Astrocyte of the cerebellum (primary cell): ENCODE measurements at regions not wholly inside any gene's neighbourhood (a gene's known extent, or its start where the extent isn't known, plus 50 kb on each side); places are given as distances from the start of the nearest gene placed in this dataset.
"Not testable (repeated sequence)": the region's sequence is repeated elsewhere in the genome, so short reads cannot be mapped to it uniquely, and the experiment has no call there.

Experiments used
- DNase-seq: peaks from one replicate; pipeline ENCODE4 v3.0.0-alpha.2; 2011; ENCODE audit warnings: low read depth
- H3K4me3 ChIP-seq: 2 replicates; pipeline ENCODE4 v1.5.1; 2011; ENCODE audit warnings: mild to moderate bottlenecking, low read depth, low read length, moderate library complexity
- in situ Hi-C: cut with HindIII; loops from 2 replicates; pipeline ENCODE4 v1.10.0; 2017; ENCODE audit warnings: low sequenced_read_pairs
- TF ChIP-seq, protein P1 (sequence below): IDR thresholded peaks from 2 replicates; pipeline ENCODE4 v1.5.1; 2012; ENCODE audit warnings: low read length, low read depth, moderate library complexity, mild to moderate bottlenecking; ENCODE audit errors: missing control alignments

DNA sequence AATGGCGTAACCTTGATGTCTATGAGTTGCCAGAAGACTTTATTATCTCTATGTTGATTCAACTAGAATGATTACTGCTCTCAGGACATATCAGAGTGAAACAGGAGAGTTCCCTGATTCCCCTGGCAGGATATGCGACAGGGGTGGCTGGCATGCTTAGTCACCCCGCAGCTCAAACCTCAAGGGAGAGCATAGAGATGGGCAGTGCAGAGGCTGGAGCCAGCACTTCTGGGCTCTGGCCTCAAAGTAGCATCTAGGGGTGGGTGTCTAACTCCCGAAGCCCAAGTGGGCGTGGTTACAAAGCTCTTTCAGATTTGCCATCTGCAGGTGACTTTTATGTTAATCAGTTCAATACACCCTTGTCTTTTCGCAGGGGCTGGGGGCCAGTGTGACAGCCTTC lies 391.6 kb downstream of the ADCYAP1 start:
- TF ChIP-seq, protein P1, sequence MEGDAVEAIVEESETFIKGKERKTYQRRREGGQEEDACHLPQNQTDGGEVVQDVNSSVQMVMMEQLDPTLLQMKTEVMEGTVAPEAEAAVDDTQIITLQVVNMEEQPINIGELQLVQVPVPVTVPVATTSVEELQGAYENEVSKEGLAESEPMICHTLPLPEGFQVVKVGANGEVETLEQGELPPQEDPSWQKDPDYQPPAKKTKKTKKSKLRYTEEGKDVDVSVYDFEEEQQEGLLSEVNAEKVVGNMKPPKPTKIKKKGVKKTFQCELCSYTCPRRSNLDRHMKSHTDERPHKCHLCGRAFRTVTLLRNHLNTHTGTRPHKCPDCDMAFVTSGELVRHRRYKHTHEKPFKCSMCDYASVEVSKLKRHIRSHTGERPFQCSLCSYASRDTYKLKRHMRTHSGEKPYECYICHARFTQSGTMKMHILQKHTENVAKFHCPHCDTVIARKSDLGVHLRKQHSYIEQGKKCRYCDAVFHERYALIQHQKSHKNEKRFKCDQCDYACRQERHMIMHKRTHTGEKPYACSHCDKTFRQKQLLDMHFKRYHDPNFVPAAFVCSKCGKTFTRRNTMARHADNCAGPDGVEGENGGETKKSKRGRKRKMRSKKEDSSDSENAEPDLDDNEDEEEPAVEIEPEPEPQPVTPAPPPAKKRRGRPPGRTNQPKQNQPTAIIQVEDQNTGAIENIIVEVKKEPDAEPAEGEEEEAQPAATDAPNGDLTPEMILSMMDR, result no peak
- no peak overlapping the region for H3K4me3 ChIP-seq
- DNase-seq, result no peak
- in situ Hi-C loops, result no loop called here

DNA sequence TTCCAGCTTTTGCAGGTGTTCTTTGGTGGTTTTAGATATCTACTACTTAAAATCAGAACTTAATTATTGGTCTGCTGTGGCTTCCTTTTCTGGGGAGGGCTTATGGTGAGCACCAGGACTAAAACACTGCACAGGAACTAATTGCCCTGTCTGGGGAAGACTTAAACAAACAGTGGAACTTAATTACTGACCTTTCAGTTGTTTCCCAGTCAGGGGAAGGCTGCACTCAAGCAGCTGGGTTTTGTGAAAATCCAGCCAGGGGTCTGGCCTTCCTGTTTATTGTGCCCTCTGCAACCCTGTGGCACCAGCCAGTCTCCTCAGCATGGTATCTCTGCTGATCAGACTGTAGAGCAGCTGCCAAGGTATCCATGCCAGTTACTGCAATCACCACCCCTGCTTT lies 398.2 kb downstream of the ADCYAP1 start:
- no peak overlapping the region for H3K4me3 ChIP-seq
- TF ChIP-seq, protein P1, result no peak
- in situ Hi-C loops, result no loop called here
- no peak for DNase-seq

DNA sequence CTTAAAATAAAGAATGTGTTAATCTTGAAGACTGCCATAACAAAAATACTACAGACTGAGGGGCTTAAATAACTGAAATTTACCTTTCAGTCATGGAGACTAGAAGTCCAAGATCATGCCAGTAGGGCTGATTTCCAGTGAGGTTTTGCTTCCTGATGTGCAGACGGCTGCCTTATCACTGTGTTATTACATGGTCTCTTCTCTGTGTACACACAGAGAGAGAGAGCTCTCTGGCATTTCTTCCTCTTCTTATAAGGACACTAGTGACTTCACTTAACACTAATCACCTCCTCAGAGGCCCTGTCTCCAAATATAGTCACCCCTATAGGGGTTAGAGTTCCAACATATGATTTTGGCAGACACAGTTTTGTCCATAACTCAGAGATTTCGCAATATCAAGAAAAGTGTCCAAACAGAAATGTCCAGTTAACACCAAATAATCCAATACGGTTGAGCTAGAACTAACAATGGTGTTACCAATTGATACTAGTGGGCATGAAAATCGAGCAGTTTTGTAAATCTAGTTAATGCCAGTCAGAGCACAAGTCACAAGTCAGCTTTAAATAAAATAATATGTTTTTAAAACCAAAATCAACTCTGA lies 399.8 kb downstream of the ADCYAP1 start:
- in situ Hi-C loops, result no loop called here

DNA sequence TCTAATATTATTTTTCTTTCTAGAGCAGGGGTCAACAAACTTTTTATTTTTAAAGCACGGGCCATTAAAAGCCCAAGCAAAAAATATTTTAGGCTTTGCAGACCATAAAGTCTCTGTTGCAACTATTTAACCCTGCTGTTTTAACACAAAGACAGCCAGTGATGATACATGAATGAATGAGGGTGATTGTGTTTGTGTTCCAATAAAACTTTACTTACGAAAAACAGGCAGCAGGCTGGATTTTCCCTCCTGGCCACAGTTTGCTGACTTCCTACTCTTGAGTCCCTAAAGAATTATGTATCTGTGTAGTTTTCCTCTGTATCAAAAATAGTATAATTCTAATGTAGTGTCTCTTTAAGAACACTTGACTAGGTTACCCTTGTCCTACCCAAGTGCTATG lies 402.0 kb downstream of the ADCYAP1 start:
- in situ Hi-C loops, result no loop called here
- DNase-seq, result no peak
- H3K4me3 ChIP-seq, result no peak overlapping the region
- TF ChIP-seq, protein P1, result no peak

More for the DNA sequence above, 399.8 kb downstream of the ADCYAP1 start:
- TF ChIP-seq, protein P1, result no peak
- H3K4me3 ChIP-seq, result no peak overlapping the region
- no peak for DNase-seq

DNA sequence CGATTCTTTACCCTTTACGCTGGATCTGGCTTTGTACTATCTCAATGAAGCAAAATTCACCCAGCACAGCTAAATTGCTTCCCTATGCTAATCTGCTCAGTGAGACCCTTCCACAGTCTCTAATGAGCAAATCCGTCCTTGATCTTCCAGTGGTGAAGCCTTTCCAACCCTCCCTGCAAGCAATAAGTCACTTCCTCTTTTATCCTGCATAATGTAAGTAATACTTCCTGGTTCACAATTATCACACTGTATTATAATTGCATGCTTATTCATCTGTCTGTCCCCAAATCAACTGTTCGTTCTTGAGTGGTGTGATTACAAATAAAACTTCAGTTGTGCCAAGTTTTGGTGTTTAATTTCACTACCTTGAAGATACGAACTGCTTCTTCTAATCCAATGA lies 404.0 kb downstream of the ADCYAP1 start:
- in situ Hi-C loops, result no loop called here

DNA sequence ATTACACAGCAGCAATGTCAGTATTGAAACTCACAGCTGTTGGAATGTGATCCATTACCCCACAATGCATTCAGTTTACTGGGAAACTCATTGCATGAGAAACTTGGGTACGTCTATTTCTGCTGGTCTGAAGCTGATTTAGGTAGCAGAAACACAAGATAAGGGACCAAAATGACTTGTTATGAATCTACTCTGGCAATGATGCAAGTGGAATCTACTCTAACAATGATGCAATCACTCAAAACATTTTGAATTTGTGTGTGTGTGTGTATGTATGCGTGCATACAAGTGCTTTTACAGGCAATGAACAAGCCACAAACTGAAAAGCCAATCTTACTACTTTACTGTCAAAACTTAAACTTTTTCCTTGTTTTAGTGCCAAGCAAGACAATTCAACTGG lies 406.7 kb downstream of the ADCYAP1 start:
- H3K4me3 ChIP-seq, result no peak overlapping the region
- TF ChIP-seq, protein P1, result no peak
- no peak for DNase-seq
- in situ Hi-C loops, result no loop called here

More for the DNA sequence above, 404.0 kb downstream of the ADCYAP1 start:
- no peak overlapping the region for H3K4me3 ChIP-seq
- DNase-seq, result no peak
- TF ChIP-seq, protein P1, result no peak

DNA sequence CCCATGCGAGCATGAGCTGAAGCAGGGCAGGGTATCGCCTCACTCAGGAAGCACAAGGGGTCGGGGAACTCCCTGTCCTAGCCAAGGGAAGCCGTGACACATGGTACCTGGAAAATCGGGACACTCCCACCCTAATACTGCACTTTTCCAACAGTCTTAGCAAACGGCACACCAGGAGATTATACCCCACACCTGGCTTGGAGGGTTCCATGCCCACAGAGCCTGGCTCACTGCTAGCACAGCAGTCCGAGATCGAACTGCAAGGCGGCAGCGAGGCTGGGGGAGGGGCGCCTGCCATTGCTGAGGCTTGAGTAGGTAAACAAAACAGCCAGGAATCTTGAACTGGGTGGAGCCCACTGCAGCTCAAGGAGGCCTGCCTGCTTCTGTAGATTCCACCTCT lies 430.7 kb downstream of the ADCYAP1 start:
- in situ Hi-C loops, DNase-seq, H3K4me3 ChIP-seq: not testable (repeated sequence)
